Cardiac muscle cell (in vitro differentiated cells and primary cell): ENCODE measurements at regions not wholly inside any gene's neighbourhood (a gene's known extent, or its start where the extent isn't known, plus 50 kb on each side); places are given as distances from the start of the nearest gene placed in this dataset.

Source experiments
- DNase-seq, 2 donors: peaks; one replicate each; pipeline versions ENCODE4 v3.0.0 to v3.0.0-alpha.2; 2010 to 2017; ENCODE audit warnings: low read depth in 1 of 2, low spot score in 1 of 2
- H3K27ac ChIP-seq: fragments of 200-600 bp; sonication (generic); 2 replicates; pipeline ENCODE4 v1.5.1; 2016
- H3K27me3 ChIP-seq: fragments of 200-600 bp; sonication (generic); 2 replicates; pipeline ENCODE4 v1.6.0; 2016; ENCODE audit warnings: control low read depth
- H3K36me3 ChIP-seq: fragments of 200-600 bp; sonication (generic); 2 replicates; pipeline ENCODE4 v1.5.1; 2016; ENCODE audit warnings: control low read depth
- H3K4me1 ChIP-seq: fragments of 200-600 bp; sonication (generic); 2 replicates; pipeline ENCODE4 v1.8.1; 2017; ENCODE audit warnings: low read depth, mild to moderate bottlenecking, mixed run types
- H3K4me3 ChIP-seq: fragments of 200-600 bp; sonication (generic); 2 replicates; pipeline ENCODE4 v1.5.1; 2016; ENCODE audit warnings: mild to moderate bottlenecking
- H3K9me3 ChIP-seq: fragments of 200-600 bp; sonication (generic); 2 replicates; pipeline ENCODE4 v1.5.1; 2017; ENCODE audit warnings: low read depth, mild to moderate bottlenecking, control low read depth
- CTCF ChIP-seq: IDR thresholded peaks from 2 replicates; pipeline ENCODE4 v1.5.1; 2012; ENCODE audit warnings: low read depth, mild to moderate bottlenecking, low read length

DNA sequence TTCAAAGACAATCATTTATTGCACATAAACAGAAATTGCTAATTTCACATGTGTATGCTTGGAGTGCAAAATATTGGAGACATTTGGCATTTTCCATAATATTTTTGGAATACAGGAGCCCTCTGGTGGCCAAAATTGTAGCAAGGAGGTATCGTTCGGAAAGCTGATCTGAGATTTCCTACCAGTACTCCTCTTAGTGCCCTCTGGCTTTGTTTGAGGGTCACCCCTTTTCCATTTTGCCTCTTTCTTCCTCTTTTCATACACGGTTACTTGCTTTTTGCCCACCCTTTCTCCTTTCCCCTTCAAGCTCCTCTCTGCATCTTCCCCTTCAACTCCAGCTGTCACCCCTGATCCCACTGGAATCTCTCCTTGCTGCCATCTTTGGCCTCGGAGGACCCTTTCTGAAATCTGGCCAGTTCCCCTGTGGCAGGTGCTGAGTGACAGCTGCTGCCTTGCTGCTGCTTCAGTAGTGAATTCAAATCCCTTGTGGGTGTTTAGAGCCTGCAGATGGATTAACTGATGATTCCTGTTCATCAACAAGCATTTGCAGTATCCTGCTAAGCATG lies 164.6 kb upstream of the PARP11 start:
- H3K4me3 ChIP-seq = no peak overlapping the region
- H3K27ac ChIP-seq = no peak overlapping the region
- H3K9me3 ChIP-seq = no peaks in the 10 kb centered on the region
- H3K27me3 ChIP-seq = peaks cover 69% of the 10 kb centered on the region
- no peaks in the 10 kb centered on the region for H3K4me1 ChIP-seq
- DNase-seq = peak; percentile 57 to 58
- peak; percentile 71 for TF ChIP-seq CTCF
- no peaks in the 10 kb centered on the region for H3K36me3 ChIP-seq

GRCh38 chr12:4036671-4037271 lies 163.6 kb upstream of the PARP11 start:
- TF ChIP-seq CTCF = no peak
- Histone ChIP-seq H3K9me3 (no peaks in the 10 kb centered on the region), H3K36me3 (no peaks in the 10 kb centered on the region), H3K4me3 (no peak overlapping the region), H3K27ac (no peak overlapping the region), H3K4me1 (no peaks in the 10 kb centered on the region), H3K27me3 (peaks cover 66% of the 10 kb centered on the region)
- DNase-seq = no peak

- H3K4me3 ChIP-seq = no peak overlapping the region
- no peaks in the 10 kb centered on the region for H3K9me3 ChIP-seq
- no peak overlapping the region for H3K27ac ChIP-seq
- DNase-seq = no peak
- TF ChIP-seq CTCF = no peak
- H3K36me3 ChIP-seq = no peaks in the 10 kb centered on the region
- H3K4me1 ChIP-seq = peaks cover 4% of the 10 kb centered on the region
- H3K27me3 ChIP-seq = peaks cover 63% of the 10 kb centered on the region
These were observed 161.7 kb upstream of the PARP11 start for GRCh38 chr12:4034921-4035320.

GRCh38 chr12:4032924-4033615 lies 159.9 kb upstream of the PARP11 start:
- Histone ChIP-seq H3K4me1 (peaks cover 4% of the 10 kb centered on the region), H3K4me3 (no peak overlapping the region), H3K36me3 (no peaks in the 10 kb centered on the region), H3K27ac (no peak overlapping the region), H3K9me3 (no peaks in the 10 kb centered on the region), H3K27me3 (peaks cover 52% of the 10 kb centered on the region)
- no peak for DNase-seq
- TF ChIP-seq CTCF = no peak

GRCh38 chr12:4031703-4032291 lies 158.6 kb upstream of the PARP11 start:
- Histone ChIP-seq H3K4me1 (peaks cover 4% of the 10 kb centered on the region), H3K27me3 (peaks cover 57% of the 10 kb centered on the region), H3K4me3 (no peak overlapping the region), H3K9me3 (no peaks in the 10 kb centered on the region), H3K36me3 (no peaks in the 10 kb centered on the region), H3K27ac (no peak overlapping the region)
- DNase-seq = peak in 1 of 2 donors; percentile 49
- TF ChIP-seq CTCF = no peak
